LNCaP clone FGC (cell line): ENCODE measurements at regions not wholly inside any gene's neighbourhood (a gene's known extent, or its start where the extent isn't known, plus 50 kb on each side); places are given as distances from the start of the nearest gene placed in this dataset.

Experiments
- DNase-seq: peaks from one replicate; pipeline ENCODE4 v3.0.0-alpha.2; 2011; ENCODE audit warnings: low read depth
- H3K4me3 ChIP-seq: 2 replicates; pipeline ENCODE4 v1.5.1; 2011; ENCODE audit warnings: mild to moderate bottlenecking, low read depth, low read length, control low read depth
- CTCF ChIP-seq: IDR thresholded peaks from 2 replicates; pipeline ENCODE4 v1.5.1; 2012; ENCODE audit warnings: mild to moderate bottlenecking; ENCODE audit not compliant: control insufficient read depth, insufficient read depth; ENCODE audit errors: extremely low read depth

DNA sequence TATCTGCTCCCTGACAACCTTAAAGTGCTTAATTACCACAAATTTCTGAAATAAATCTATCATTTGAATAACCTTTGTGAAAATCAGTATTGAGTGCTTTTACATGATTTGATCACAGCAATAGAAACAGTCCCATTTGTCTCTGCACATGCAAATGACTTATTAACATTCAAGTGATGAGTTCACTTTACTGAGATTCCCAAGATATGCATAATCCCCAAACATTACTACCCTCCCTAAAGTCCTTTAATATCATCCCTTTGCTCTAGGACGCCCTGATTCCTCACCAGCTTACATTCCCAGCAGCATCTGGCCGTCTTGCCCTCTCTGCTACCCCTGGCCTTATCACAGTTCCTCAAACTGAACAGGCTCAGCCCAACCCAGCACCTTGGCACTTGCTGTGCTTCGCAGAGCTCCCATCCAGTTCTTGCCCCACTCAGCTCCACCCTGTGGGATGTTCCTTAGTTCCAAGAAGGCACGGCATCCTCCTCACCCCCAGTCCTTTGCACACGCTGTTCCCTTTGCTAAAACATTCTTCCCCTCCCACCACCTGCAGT, 347.5 kb downstream of the PREX1 start:
- no peak overlapping the region for H3K4me3 ChIP-seq
- no peak for DNase-seq
- TF ChIP-seq CTCF = no peak

DNA sequence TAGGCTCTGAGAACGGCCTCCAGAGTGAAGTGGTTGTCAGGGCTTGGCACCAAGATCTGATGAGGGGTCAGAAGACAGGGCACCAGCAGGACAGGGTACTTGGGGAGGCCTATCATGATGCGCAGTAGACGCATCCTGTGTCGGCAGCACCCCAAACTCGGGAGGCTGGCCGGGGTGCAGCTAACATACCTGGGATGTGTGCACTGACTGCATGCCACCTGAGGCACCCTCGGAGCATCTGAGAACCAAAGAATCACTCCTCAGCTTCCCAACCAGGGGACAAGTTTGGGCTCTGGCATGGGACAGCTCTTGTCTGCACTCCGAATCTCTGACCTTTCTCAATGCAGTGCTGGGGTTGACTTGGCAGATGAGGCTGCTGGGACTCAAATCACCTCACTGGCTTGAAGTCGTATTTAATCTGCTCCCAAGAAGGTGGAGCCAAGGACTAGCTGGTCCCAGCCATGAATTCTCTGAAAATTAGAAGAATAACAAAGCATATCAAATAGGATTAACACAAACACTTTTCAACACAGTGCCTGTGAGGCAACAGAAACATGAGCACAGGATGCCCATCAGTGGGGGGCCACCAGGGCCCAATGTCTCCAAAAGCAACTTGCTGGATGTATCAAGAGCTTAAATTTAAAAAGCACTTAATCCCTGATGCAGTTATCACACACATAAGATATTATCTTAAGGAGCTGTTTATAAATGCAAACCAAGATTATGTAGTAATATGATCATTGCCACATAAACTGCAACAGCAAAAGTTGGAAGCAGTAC, 348.8 kb downstream of the PREX1 start:
- no peak for TF ChIP-seq CTCF
- no peak overlapping the region for H3K4me3 ChIP-seq
- no peak for DNase-seq

DNA sequence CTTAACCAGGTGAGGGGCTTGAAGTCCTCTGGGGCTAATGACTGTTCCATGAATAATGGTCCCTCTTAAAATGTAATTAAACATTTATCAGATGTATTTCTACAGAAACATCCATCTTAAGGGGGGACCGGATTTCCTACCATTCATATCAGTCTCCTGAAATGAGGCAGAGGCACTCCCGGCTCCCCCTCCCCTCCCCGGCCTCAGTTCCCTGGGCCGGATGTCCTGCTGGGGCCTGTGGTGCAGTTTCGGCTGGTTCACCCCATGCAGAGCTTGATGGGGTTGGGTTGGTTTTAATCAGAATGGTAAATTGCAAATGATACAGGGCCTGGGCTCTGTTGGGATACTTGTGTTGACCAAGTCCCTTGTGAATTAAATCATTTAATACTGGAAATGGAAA, 349.4 kb downstream of the PREX1 start:
- DNase-seq = no peak
- no peak for TF ChIP-seq CTCF
- no peak overlapping the region for H3K4me3 ChIP-seq

DNA sequence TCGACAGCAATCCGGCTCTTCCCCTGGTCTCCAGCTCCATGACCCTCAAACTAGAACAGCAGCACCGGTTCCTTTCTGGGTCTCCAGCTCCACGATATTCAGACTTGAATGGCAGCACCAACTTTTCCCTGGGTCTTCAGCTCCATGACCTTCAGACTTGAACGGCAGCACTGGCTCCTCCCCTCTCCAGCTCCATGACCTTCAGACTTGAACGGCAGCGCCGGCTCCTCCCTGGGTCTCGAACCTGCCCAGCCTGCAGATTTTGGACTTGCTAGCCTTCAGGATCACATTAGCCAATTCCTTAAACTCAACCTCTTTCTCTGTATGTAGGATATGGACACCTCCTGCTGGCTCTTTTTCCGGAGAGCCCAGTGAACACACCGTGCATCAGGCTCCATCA, 350.9 kb downstream of the PREX1 start:
- H3K4me3 ChIP-seq = no peak overlapping the region
- no peak for TF ChIP-seq CTCF
- no peak for DNase-seq

DNA sequence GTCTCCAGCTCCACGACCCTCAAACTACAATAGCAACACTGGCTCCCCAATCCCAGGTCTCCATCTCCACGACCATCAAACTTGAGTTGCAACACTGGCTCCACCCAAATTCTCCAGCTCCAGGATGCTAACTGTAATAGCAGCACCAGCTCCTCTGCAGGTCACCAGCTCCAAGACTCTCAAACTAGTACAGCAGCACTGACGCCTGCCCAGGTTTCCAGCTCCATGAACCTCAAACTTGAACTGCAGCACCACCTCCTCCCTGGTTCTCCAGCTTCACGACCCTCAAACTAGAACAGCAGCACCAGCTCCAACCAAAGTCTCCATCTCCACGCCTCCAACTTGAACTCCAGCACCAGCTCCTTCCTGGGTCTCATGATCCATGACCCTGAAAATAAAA, 353.8 kb downstream of the PREX1 start:
- no peak for TF ChIP-seq CTCF
- no peak overlapping the region for H3K4me3 ChIP-seq
- no peak for DNase-seq

- TF ChIP-seq CTCF = no peak
- no peak for DNase-seq
- H3K4me3 ChIP-seq = no peak overlapping the region
Observed at GRCh38 chr20:48471759-48472408, 355.9 kb downstream of the PREX1 start.
